Ammon's horn (tissue), 1 donor: ENCODE measurements at regions not wholly inside any gene's neighbourhood (a gene's known extent, or its start where the extent isn't known, plus 50 kb on each side); places are given as distances from the start of the nearest gene placed in this dataset.

Source experiments
- DNase-seq: peaks from one replicate; pipeline ENCODE4 v3.0.0-alpha.2; 2016; ENCODE audit warnings: low spot score

- no peak for DNase-seq
Observed at GRCh38 chr12:77120156-77121085, 55.1 kb upstream of the E2F7 start.

GRCh38 chr12:77118696-77119095, 53.3 kb upstream of the E2F7 start:
- DNase-seq, result no peak

DNA sequence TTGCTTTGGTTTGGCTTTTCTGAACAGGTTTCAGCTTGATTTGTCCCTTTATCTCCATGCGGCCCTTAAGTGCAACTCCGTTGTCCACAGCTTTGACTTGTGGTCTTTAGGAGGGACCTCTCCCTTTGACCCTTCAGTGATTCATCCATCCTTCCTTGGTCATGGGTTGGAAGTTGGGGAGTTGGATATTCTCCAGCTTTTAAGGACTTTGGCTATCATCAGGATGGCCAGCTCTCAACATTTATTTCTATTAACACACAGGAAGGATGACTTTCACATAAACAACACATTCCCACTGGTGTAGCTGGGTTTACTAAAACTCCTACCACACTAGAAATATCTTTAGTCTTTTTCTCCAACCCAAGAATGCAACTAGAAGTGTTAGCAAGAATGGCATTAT, 50.9 kb upstream of the E2F7 start:
- no peak for DNase-seq

GRCh38 chr12:77115471-77115870, 50.1 kb upstream of the E2F7 start:
- no peak for DNase-seq
